Fibroblast of gingiva (primary cell): ENCODE measurements at regions not wholly inside any gene's neighbourhood (a gene's known extent, or its start where the extent isn't known, plus 50 kb on each side); places are given as distances from the start of the nearest gene placed in this dataset.

Experiments
- DNase-seq: peaks from one replicate; pipeline ENCODE4 v3.0.0-alpha.2; 2011; ENCODE audit warnings: low read depth

DNA sequence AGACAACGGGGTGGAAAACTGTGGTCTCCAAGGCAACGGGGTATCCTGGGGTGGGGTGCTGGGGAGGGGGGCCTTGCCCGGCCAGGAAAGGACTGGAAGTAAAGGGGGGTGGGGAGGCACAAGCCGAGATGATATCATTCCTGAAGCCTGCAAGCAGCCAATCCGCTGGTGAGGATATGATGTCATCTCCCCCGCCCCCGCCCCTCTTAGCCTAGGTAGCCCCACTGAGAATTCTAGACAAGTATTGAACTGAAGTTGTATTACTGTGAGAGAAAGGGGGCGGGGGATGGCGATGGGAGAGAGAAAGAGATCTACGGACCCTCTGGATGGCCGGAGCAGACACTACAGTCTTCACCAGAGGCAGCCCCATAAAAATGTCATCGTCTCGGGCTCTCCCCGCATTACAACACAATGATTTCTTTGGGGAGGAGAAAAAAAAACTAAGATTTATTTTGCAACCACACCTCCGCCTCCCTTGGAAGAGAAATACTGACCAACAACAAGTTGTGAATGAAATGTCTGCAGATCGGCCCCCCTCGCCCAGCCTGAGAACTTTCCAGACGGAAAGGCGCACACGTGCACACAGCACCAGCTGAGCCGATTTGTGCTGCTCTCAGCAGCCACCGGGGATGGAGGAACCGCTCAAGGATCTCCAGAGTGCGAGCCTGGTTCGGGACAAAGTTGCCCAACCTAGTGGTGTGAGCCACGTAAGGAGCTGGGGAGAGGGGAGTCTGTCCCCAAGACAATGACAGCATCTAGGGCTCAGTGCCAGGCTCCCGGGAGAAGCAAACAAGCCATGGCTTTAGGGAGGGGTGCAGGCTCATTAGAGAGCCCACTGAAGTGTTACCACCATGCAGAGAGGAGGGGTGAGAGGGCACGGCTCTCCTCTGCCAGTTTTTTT, 222.1 kb downstream of the SOX9 start:
- no peak for DNase-seq

DNA sequence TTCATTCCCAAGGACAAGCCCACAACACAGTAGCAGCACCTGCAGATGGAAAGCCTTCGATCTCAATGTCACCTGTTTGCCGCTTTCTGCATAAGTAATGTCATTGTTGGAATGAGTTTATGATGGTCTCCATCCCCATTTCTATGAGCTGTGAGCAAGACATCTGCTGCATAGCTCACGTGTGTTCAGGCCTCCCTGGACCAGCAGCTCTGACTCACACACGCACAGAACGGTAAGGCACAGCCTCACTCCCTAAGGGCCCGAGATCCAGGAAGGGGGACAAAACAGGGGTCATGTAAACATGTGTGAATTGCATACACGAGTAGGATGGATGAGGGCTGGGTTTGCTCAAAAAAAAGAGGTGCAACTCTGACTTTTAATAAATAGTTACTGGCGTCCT, 223.1 kb downstream of the SOX9 start:
- no peak for DNase-seq

DNA sequence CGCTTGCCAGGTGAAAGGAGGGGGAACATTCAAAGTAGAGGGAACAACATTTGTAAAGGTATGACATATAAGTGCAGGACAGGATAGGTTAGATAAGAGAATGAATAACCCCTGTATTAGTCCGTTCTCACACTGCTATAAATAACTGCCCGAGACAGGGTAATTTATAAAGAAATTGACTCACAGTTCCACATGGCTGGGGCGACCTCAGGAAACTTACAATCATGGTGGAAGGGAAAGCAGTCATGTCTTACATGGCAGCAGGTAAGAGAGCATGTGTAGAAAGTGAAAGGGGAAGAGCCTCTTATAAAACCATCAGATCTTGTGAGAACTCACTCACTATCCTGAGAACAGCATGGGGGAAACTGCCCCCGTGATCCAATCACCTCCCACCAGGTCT, 223.8 kb downstream of the SOX9 start:
- no peak for DNase-seq

DNA sequence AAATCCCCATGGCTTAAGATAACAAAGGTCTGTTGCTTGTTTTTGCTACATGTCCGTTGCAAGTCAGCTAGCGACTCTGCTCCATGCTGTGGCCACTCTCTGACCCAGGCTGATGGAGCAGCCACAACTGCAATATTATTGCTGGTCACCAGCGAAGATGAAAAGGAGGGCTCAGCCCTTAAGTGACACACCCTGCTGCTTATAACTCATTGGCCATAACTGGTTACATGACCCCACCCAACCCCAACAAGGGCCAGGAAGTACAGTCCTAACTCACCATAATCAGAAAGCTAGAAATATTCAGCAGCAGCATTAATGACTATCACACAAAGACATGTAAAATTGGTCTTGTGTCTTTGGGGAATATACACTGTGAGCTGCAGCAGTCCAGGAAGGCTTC, 224.3 kb downstream of the SOX9 start:
- DNase-seq, result no peak

DNA sequence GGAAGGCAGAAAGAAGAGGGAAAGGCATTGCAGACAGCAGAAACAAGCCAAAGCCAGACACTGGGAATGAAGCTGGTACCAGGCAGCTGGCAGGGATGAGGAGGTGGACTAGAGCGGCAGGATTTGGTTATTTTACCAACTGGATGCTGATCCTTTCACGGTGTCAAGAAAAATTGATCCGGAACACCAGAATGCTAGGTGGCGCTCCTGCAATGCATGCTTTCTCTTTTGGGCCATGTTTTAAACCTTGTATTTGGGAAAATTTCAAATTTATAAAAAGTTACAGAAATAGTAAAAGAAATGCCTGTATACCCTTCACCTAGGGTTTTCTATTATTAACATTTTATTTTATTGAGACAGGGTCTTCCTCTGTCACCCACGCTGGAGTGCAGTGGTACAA, 224.7 kb downstream of the SOX9 start:
- DNase-seq, result no peak

DNA sequence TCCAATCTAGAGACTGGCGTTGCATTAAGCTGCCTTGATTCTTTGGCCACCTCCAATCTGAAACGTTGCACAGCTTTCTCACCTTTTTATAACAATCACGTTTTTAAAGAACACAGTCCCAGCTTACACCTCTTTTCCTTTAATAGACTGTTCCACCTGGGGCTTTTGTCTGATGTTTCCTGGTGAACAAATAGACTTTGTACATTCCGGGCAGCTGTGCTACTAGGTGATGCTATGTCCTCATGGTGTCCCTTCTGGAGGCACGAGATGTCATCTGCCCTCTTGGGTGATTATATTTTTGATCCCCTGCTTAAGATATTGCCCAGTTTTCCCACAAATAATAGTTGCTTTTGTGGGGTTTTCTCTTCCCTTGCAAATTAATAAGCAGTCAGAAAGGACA, 225.5 kb downstream of the SOX9 start:
- no peak for DNase-seq

DNA sequence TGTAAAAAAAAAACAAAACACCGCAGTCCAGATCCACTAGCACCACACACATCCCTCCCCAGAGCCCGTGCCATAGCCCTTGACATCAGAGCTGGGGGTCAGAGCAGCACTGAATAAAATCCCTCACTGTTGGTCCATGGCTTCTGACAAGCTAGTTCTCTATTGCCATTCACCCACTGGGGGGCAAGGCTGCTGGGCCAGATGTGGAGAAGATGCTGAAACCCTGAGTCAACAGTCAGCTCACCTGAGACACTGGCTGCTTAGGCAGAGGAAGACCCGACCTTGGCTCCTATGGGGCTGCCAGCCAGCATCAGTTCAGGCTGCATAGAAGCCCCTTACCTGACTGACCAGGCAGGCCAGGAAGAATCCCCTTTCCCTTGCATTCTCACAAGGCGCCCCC, 228.2 kb downstream of the SOX9 start:
- DNase-seq, result no peak

DNA sequence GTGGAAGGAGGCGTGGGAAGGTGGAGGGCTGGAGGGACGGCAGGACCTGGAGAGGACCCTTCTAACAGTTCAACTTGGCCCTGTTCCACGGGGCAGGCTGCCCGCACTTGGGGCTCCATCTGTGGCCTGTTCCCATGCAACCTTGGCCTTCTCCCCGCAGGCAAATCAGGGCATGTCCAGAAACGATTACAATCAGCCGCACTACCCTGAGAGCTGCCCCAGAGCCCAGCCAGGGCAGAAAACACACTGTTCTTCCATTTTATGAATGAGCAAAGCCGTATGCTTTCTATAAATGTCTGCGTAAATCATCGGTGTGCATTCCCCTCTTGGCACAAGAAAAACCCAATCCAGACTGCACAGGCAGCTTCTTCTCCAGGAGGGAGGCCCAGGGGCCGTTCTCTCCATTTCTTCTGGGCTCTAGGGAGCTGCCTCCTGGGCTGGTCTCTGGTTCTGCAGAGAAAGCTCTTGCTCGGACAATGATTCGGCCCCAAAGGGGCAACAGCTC, 228.7 kb downstream of the SOX9 start:
- DNase-seq, result no peak

DNA sequence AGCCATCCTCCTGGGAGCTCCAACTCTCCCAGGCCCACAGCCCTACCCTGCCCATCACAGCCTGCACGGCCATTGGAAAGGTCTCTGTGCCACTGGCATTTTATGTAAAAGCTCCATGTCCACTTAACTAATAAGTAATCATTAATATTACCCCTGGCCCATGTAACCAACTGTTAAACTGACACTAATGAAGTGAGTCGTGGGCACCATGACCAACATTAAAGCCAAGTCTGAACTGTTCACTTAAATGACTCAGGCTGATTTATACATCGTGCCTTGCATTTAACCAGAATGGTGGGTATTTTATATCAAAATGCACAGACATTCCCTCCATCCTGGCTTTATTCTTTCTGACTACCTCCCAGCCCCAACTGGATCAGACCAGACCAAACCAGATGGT, 229.3 kb downstream of the SOX9 start:
- no peak for DNase-seq

DNA sequence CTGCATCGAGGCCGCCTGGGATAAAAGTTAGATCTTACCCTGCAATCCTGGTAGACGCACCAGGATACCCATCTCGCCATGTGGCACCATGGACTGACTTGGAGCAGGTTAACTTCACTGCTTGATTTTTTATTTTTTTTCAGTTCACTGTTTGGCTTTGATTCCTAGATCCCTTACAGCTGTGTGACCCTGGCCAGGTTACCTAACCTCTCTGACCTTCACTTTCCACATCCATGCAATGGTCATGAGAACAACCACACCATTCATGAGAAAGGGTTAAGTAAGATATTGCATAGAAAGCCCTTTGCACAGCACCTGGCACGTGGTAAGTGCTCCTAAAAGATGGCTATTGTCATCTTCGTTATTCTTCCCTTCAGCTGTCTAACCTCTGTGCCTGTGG, 230.5 kb downstream of the SOX9 start:
- no peak for DNase-seq

DNA sequence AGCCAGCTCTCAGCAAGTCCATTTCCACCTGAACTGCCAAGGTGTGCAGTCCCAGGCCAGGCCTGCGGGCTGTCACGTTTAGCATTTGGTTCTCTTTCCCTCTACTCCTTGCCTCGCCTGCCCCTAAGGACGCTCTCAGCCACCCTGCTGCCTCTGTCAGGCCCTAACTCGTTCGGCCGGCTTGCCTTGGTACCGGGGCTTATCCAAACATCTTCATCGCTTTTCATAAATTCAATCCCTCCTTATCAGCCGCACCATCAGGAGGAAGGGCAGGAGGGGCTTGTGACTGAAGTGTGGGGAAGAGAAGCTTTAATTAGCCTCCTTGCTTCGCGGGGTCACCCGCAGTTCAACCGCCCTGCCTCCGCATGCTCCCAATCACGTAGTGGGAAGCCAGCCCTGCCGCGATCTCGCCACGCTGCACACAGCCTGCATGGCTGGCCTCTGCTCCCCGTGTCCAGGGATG, 231.1 kb downstream of the SOX9 start:
- DNase-seq, result no peak

DNA sequence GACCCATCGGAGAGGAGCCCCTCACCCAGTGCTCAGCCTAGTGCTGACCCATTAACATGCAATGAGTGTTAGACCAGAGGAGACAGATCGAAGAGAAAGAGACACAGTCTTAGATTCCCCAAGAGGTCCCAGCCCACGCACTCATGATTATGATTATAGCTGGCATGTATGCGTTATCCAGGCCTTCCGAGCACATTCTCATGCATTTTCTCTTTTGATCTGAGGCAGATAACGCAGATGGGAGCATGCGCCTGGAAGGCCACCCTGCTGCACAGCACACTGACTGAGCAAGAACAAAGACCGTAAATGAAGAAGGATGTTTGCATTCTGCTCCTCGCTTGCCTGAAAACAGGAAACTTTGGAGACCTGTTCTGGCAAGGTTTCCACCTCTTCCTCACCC, 232.7 kb downstream of the SOX9 start:
- DNase-seq, result no peak

DNA sequence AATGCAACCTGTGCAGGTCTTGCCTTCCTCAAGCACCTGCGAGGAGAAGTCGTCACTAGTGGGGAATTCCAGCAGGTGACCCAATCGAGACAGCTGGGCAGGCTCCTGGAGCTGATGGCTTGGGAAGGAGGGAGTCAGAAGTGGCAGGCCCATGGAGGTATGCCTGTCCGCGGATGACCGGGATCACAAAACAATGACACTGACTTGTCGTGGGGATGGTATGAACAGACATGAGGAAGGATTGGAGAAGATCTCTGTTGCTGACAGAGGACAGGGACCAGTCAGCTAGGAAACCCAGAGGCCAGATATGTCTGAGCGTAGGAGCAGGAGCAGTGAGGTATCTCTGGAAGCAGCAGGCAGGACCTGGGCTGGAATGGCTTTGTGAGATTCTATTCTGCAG, 233.3 kb downstream of the SOX9 start:
- DNase-seq, result no peak

DNA sequence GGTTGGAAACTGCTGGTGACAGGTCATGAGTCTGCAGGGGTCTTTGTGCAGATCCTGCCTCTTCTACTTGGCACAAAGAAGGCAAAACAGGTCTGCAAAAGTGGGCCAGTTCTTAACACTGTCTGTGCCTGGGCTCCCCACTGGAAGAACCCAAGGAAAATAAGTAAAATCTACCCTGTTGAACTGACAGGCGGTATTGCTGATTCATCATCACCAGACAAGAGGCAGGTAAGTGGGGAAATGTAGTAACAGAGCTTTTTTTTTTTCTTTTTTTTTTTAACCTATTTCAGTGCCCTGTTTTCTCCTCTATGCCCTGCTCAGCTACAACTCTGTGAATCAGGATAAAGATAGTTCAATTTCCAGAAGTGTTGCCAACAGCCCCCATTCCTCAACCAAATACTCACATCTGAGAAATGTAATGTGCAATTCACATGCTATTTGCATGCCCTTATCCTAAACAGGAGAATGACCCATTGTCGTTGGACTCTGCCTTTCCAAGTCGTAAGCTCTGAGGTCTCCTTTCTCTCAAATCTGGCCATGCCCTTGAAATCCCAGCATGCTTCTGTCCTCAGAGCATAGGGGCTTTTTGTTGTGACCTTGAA, 237.0 kb downstream of the SOX9 start:
- DNase-seq, result no peak

DNA sequence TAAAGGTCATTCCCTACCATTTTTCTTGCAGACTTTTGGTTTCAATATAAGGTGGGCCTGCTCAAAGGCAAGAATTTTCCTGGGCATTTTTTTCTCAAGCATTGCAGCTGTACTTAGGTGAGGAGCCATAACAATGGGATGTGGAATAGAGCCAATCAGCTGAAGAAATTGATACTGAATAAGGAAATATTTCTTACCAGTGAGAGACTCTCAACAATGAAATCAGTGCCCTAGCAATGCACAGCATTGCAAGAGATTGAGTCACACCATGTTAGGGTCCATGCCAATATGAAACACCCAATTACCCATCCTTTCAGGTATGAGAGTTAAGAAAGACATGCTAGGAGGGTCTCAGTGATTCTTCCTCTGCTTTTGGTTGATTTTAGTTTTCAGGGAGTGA, 237.6 kb downstream of the SOX9 start:
- peak; percentile 68 for DNase-seq

DNA sequence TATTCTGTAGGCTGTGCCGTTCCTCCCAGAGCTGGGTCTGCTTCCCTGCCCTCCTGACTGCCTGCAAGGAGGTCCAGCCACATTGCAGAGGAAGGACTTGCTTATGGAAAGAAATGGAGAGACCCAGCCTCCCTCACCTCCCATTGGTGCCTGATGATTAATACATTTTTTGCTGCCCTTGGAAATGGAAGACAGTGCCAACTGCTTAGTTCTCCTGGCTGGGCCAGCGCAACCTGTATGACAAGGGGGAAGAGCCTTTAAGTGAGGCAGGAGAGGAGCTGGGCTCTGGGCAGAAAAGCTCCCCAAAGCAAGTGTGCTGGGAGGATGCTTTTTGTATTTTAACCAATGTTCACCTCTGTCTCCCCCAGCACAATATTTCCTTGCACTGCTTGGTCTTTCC, 238.5 kb downstream of the SOX9 start:
- DNase-seq, result no peak

DNA sequence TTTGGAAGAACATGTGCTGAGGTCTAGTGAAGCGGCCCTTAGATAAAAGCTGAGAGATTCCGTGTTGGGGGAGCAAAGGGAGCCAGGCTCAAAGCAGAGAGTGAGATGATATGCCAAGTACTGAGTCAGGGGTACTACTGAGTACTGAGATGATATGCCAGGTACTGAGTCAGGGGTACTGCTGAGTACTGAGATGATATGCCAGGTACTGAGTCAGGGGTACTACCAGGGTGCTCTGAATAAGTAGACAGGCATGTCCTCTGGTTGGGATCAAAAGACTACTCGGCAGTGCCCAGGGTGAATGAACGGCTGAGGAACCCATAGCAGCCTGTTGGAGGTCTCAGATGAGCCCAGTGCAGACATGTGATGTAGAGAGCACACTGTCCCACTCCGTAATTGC, 239.0 kb downstream of the SOX9 start:
- no peak for DNase-seq

DNA sequence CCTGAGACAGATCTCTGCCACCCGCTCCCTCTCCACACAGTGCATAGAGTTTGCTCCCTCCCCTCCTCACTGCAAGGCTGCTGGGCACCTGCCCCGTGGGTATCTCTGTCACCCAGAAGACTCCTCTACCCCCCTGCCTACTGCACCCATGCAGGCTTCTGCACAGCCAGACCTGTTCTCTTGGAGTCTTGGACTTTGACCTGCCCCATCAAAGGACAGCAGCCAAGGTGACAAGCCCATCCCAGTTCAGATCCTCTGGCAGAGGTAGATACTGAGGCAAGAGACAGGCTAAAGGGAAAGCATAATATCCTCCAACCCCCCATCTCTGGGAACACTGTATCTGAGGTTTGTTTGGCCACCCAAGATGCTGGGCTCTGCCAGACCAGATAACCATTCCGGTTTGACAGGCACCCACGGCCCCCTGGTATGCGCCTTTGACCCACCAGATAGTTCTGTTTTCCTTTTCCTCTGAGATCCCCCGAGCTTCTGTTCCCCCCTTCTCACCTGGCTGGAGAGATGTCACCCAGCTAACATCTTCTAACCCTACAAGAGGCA, 239.6 kb downstream of the SOX9 start:
- no peak for DNase-seq

DNA sequence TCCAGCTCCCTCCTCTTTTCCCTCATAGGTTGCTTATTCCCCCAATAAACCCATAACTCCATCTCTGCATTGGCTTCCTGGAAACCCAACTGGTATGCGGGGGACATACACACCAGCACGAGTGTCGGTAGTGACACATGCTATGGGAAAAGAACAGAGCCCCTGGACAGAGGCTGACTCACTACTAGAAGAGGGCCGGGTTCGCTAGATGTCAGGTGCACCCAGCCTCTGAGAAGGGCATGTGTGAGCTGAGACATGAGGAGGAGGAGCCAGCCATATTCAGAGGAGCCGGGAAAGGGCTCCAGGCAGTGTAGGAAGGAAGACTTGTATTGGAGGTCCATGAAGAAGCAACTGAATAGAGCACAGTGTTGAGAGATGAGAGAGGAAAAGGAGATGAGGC, 241.1 kb downstream of the SOX9 start:
- DNase-seq, result no peak

DNA sequence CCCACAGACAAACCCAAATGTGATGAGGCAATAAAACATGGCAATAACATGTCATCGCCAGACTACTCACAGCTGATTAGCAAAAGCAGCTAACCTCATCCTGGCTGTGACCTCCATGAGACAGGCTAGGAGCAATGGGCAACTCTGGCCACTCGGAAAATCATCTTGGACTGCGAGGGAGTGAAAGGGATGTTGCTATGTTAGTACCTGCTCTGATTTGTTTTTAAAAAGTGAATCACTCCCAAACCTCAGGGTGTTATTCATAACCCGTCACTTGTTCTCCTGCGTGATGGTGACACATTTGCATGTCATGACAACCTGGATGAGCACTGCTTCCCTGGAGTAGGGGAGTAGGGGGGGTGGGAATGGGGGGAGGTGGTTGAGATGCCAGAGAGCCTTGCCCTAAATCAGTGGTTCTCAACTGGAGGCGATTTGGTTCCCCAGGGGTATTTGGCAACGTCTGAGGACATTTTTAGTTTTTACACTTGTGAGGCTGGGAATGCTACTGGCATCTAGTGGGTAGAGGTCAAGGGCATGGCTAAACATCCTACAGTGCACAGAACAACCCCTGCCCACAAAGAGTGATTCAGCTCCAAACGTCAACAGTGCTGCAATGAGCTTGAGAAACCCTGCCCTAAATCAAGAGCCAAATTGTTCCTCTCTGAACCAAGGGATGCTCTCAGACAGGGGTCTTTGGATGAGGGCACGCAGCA, 241.7 kb downstream of the SOX9 start:
- DNase-seq, result peak; percentile 90

DNA sequence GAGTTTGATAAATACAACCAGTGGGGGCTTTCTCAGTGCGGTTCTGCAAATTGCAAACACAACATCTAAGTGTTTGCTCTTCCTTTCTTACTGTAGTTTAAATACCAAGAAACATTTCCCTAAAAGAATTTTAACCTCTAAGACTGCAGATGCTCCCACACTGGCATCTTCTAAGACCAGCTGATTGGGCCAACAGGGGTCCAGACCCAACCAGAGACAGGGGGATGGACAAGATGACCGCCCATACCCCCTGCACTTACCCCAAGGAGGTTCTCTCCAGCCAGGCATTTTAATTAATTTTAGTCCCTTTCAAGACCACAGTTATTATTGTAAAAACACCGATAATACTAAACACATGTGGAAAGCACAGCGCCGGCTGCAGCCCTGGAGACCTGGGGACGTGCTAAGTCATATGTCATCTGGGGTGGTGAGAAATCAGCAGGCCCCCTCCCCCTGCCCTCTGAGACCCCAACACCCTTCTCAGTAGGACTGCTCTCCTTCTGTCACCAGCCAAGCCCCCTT, 242.3 kb downstream of the SOX9 start:
- DNase-seq, result no peak

DNA sequence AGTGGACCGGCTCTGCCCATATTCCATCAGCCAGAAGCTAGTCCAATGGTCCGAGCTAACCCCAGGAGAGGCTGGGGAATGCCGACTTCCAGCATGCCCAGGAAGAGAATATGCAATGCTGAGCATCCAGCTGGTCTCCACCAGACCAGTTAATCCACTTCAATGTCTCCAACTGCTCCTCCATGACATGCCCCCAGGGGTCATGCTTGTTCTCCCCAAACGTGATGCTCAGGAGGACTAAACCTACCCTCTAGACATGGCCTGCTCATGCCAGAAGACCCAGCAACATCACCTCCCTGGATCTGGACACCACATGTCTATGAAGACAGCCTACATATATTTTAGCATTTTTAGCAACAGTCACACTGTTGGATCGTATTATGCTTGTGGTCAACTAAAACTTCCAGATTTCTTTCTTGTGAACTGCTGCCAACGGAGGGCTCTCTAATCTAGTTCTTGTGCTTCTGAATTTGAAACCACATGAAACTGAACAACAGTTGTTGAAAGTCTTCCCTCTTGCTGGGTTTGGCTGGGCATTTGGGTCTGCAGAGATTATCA, 245.1 kb downstream of the SOX9 start:
- peak; percentile 74 for DNase-seq
